ENCODE measurements at regions not wholly inside any gene's neighbourhood (a gene's known extent, or its start where the extent isn't known, plus 50 kb on each side); places are given as distances from the start of the nearest gene placed in this dataset.

DNA sequence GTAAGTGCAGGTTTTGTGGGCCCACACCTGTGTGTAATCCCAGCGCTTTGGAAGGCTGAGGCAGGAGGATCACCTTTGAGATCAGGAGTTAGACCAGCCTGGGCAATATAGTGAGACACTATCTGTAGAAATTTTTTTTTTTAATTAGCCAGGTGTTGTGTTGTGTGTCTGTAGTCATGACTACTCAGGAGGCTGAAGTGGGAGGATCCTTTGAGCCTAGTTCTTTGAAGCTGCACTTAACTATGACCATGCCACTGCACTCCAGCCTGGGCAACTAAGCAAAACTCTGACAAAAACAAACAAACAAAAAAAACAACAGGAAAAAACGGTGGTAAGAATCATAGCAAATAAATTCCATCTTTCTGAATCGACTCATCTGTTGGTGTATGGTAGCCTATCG lies 268.6 kb upstream of the PDGFD start:
- DNase-seq (ENCODE audit: low spot score), result no peak

DNA sequence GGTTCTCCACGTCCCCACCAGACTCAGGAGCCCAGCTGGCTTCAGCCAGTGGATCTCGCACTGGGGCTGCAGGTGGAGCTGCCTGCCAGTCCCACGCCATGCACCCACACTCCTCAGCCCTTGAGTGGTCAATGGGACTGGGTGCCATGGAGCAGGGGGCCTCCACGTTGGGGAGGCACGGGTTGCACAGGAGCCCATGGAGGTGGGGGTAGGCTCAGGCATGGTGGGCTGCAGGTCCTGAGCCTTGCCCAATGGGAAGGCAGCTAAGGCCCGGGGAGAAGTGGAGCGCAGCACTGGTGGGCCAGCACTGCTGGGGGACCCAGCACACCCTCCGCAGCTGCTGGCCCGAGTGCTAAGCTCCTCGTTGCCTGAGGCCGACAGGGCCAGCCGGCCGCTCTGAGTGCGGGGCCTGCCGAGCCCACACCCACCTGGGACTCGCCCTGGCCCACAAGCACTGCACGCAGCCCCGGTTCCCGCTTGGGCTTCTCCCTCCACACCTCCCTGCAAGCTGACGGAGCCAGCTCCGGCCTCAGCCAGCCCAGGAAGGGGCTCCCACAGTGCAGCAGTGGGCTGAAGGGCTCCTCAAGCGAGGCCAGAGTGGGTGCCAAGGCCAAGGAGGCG lies 258.5 kb upstream of the PDGFD start:
- no peak for DNase-seq (ENCODE audit: low spot score)

- DNase-seq (ENCODE audit: low spot score), result no peak
Observed at GRCh38 chr11:104410336-104410735, 246.4 kb upstream of the PDGFD start.

GRCh38 chr11:104408630-104409029 lies 244.7 kb upstream of the PDGFD start:
- DNase-seq (ENCODE audit: low spot score), result no peak

DNA sequence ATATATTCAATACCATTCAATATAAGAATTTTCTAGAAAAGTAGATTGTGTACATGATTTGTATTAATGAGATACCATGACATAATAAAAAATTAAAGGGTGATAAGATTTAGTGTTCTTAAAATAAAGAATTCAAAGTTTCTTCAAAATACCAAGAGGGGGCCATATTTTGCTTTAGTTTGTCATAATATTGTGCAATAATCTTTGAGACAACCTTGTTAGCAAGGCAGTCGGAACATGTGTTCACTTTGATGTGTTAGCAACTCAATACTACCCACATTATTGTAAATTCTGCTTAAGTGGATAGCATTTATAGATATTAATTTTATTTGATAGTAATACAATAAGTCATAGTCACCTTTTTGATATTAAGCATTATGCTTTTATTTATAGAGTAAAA lies 241.3 kb upstream of the PDGFD start:
- no peak for DNase-seq (ENCODE audit: low spot score)

DNA sequence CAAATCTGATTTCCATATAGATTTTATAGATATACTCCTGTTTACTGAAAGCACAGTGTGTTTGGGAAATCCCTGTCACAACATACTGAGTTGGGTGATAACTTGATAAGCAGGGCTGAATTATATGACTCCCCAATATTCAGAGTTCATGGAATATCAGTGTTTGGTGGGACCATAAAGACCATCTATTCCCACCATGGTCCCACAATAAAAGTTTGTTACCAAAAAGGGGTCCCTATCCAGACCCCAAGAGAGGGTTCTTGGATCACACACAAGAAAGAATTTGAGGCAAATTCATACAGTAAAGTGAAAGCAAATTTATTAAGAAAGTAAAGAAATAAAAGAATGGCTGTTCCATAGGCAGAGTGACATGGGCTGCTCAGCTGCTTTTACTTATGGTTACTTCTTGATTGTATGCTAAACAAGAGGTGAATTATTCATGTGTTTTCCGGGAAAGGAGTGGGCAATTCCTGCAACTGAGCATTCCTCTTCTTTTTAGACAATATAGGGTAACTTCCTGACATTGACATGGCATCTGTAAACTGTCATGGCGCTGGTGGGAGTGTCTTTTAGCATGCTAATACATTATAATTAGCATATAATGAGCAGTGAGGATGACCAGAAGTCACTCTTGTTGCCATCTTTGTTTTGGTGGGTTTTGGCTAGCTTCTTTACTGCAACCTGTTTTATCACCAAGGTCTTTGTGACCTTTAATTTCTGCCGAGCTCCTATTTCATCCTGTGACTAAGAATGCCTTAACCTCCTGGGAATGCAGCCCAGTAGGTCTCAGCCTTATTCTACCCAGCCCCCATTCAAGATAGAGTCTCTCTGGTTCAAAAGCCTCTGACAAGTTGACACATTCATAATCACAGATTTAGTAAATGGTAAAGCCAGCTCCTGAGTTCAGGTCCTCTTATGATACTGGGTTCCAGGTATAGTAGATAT lies 240.6 kb upstream of the PDGFD start:
- no peak for DNase-seq (ENCODE audit: low spot score)

DNA sequence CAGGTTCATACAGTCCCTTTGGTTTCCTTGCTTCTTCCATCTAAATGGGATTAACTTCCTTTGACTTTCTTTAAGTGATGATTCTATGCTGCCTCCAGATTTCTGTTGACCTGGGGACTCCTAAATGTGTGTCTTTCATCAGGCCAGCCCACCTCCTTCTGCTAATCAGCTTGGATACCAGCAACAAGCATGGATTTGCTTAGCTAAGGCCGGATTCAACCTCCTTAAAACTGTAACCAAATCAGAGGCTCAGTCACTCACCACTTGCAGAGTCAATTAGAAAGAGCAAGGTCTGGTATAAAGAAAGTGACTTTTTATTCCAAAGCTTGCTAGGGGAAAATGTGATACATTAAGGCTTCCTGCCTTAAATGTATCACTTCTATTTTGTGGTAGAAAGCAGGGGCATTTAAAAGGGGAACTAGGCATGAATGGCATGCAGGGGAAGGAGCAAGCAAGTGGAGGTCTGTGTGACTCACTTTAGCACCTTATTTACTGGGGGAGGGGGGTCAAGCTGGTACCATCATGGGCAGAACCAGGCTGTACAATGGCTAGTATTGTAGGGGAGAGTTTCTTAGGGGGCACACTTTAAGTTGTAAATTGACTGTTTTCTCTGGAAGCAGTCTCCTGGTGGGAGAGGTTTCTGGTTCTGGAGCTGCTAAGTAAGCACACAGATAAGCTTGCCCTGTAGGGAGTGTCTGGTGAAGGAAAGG lies 239.0 kb upstream of the PDGFD start:
- no peak for DNase-seq (ENCODE audit: low spot score)

DNA sequence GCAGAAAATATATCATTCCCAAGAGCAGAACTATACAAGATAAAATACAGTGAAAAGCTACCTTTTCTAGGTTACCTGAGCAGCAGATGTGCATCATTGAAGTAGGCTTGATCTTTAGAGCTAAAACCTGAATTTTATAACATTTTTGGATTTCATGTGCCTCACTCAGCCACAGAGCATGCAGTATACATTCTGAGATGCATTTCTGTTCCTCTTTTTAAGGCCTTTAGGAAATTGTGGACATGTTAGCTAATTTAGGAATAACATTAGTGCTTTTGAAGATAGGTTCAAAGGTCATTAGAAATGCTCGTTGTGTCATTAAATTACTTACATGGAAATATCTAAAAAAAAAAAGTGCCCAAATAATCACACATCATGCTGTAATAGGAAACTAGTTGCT lies 230.6 kb upstream of the PDGFD start:
- DNase-seq (ENCODE audit: low spot score), result no peak

DNA sequence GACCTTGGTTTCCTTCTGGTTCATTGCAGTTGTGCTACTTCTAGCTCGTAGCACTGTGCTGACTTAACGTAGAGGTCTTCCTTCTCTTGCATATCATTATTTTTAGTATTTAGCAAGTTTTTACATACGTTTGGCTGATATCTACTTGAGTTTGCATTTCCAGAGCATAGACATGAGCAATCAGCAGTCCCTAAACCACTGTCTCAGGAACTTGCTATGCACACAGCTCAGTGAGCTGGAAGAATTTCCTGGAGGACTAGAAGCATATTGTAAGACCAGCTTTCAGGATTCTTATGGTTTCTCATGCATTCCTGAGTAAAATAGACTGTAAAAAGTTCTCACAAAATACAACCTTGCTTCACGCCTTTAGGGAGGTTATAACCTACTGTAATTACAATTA lies 226.7 kb upstream of the PDGFD start:
- no peak for DNase-seq (ENCODE audit: low spot score)

DNA sequence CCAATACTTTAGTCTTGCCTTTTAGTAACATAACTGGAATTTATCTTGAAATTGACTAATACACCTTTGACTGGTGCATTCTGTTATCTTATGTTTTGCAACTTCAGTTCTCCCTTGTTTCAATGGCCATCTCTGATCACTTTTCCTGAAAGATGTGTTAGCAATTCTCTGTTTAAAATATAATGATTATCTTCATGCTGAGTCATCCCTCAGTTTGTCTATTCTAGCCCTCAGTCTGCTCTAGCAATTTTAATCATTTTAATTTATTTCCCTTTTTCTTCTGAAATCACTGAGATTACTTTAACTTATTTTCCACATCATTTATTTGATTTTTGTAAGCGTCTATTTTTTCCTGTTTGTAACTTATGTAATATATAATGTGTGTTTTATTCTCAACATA lies 221.9 kb upstream of the PDGFD start:
- DNase-seq (ENCODE audit: low spot score), result no peak

GRCh38 chr11:104380358-104380757 lies 216.4 kb upstream of the PDGFD start:
- no peak for DNase-seq (ENCODE audit: low spot score)

DNA sequence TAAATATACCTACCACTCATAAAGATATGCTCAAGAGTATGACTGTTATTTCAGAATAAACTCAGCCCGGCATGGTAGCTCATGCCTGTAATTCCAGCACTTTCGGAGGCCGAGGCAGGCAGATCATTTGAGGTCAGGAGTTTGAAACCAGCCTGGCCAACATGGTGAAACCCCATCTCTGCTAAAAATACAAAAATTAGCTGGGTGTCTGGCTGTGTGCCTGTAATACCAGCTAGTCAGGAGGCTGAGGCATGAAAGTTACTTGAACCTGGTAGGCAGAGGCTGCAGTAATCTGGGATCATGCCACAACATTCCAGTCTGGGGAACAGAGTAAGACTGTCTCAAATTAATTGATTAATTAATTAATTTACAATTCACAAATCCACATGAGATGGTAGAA lies 208.2 kb upstream of the PDGFD start:
- DNase-seq (ENCODE audit: low spot score), result no peak

DNA sequence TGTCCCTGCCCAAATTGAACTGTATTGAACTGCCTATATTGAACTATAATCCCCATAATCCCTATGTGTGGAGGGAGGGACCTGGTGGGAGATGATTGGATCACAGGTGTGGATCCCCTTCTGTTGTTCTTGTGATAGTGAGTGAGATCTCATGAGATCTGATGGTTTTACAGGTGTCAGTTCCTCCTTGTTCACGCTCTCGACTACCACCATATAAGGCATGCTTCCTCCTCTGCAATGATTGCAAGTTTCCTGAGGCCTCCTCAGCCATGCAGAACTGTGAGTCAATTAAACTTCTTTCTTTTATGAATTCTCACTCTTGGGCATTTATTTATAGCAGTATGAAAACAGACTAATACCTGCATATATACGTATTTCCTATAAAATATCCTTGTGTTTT lies 206.5 kb upstream of the PDGFD start:
- no peak for DNase-seq (ENCODE audit: low spot score)

DNA sequence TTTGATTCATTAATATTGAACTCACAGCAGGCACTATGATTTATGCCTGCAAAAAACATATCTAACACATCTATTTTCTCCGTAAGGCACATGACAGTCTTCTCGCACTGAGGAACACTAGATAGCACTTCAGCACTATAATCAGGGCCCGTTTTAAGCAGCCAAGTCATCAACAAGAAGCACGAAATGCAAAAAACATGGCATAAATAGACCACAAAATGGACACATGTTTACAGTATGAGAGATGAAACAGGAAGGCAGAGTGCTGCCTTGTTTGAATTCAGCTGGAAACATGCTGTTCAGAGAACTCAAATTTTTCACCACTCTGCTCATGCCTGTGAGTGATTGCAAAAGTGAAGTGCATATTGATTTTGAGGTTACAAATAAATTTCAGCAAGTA lies 205.8 kb upstream of the PDGFD start:
- no peak for DNase-seq (ENCODE audit: low spot score)

DNA sequence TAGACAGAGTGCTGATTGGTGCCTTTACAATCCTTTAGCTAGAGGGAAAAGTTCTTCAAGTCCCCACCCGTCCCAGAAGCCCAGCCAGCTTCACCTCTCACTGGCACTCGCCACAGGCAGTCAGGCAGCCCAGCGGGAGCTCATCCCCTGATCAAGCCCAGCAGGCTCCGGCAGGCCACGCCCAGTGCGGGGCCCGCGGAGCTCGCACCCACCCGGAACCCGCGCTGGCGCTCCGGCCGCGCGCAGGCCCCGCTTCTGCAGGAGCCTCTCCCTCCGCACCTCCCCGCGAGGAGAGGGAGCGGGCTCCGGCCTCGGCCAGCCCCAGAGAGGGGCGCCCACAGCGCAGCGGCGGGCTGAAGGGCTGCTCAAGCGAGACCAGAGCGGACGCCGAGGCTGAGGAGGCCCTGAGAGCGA lies 202.4 kb upstream of the PDGFD start:
- DNase-seq (ENCODE audit: low spot score), result no peak

- DNase-seq (ENCODE audit: low spot score), result no peak
Observed at GRCh38 chr11:104365676-104366075, 201.7 kb upstream of the PDGFD start.

DNA sequence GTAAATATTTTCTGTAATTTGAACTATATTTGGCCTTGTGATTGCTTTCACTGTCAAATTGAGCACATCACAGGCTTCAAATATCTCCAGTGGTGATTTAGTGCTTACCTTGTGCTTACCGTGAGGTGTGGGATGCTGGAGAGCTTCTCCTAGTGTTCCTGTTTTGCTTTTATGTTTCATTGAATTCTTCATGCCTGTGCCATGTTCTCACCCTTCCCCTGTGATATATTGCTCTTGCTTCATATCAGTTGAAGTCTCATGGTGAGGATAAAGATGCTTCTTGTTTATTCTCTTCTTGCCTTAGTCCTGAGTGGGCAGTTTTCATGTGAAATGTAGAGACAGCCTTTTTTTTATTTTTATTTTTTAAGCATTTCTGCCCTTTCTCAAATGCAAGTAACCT lies 198.0 kb upstream of the PDGFD start:
- DNase-seq (ENCODE audit: low spot score), result no peak

- DNase-seq (ENCODE audit: low spot score), result no peak
Observed at GRCh38 chr11:104352036-104352435, 188.1 kb upstream of the PDGFD start.

- DNase-seq (ENCODE audit: low spot score), result no peak
Observed at GRCh38 chr11:104343578-104343977, 179.6 kb upstream of the PDGFD start.

GRCh38 chr11:104340590-104340989 lies 176.6 kb upstream of the PDGFD start:
- DNase-seq (ENCODE audit: low spot score), result no peak

- DNase-seq (ENCODE audit: low spot score), result no peak
Observed at GRCh38 chr11:104339380-104339831, 175.5 kb upstream of the PDGFD start.

DNA sequence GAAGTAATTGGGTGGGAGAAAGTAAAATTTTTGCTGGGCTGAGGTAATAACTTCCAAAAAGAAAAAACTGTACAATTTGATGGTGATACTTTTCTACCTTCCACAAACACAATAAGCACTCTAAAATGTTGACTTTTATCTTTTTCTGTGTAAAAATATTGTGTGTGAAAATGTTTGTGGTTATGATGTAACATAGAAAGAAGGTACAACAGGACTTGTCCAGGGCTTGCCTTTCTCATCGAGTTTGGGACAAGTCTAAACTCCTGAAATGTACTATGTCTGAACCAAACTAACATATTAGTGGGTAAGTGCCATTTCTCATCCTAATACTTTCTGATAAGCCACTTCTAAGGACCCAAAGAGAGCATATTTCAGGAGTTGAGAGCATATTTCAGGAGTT lies 174.2 kb upstream of the PDGFD start:
- no peak for DNase-seq (ENCODE audit: low spot score)

DNA sequence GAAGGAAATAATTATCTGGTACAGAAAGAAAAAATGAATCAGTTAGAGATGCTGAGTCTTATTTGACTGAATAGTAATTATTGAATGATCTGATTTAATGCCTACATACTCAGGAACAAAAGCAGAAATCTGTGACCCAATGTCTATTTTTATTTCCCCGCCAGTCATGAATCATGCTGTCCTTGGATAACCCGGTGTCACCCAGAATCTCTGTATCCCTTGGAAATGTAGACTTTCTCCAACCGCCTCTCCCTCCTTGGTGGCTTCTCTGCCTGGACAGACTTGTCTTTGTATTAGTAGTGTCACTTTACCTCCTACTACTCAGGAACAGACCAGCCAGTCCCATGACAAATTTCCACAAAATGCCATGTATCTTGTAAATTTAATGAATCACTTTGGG lies 173.3 kb upstream of the PDGFD start:
- DNase-seq (ENCODE audit: low spot score), result no peak
